Testis (tissue), 2 donors: ENCODE measurements at regions not wholly inside any gene's neighbourhood (a gene's known extent, or its start where the extent isn't known, plus 50 kb on each side); places are given as distances from the start of the nearest gene placed in this dataset.

Experiments used
- DNase-seq: peaks from one replicate; pipeline ENCODE4 v3.0.0-alpha.2; 2019
- H3K27ac ChIP-seq, 2 donors: fragments of 200-600 bp; sonication (generic); one replicate each; pipeline ENCODE4 v1.5.1; 2019
- H3K27me3 ChIP-seq: fragments of 200-600 bp; sonication (generic); one replicate; pipeline ENCODE4 v1.5.1; 2019
- H3K36me3 ChIP-seq: fragments of 200-600 bp; sonication (generic); one replicate; pipeline ENCODE4 v1.5.1; 2017; ENCODE audit warnings: low read depth; ENCODE audit errors: missing control alignments
- H3K4me1 ChIP-seq: fragments of 200-600 bp; sonication (generic); one replicate; pipeline ENCODE4 v1.5.1; 2019
- H3K4me3 ChIP-seq, 2 donors: fragments of 200-600 bp; sonication (generic); one replicate each; pipeline ENCODE4 v1.5.1; 2017 to 2019
- H3K9me3 ChIP-seq: fragments of 200-600 bp; sonication (generic); one replicate; pipeline ENCODE4 v1.5.1; 2017
- CTCF ChIP-seq, 3 experiments: fragments of 450-650 bp in 2 of 3; fragments of 200-600 bp in 1 of 3; sonication (generic) in 1 of 3; IDR thresholded peaks; one replicate each; pipeline ENCODE4 v1.5.1; 2016 to 2019; ENCODE audit warnings: antibody characterized with exemption in 3 of 3, mild to moderate bottlenecking in 2 of 3, moderate library complexity in 1 of 3
- POLR2A ChIP-seq: fragments of 450-650 bp; IDR thresholded peaks from one replicate; pipeline ENCODE4 v1.6.1; 2017; ENCODE audit warnings: antibody characterized with exemption, mild to moderate bottlenecking, moderate library complexity
- WGBS, 2 donors: methylation state at CpG; one replicate each; pipeline ENCODE4 v1.1.5; 2018; 5-methylcytosine and 5-hydroxymethylcytosine counted together
- intact Hi-C: fragments of 100-400 bp; cut with DNase I; formaldehyde crosslinking; loops from one replicate; pipeline ENCODE4 v1.15.1; 2023; ENCODE audit warnings: low total_unique reads

GRCh38 chr15:35305946-35306345 is 220.9 kb upstream of the NANOGP8 start:
- Histone ChIP-seq H3K36me3 (no peaks in the 10 kb centered on the region), H3K4me3 (no peak overlapping the region), H3K27ac (no peak overlapping the region), H3K4me1 (peaks cover 3% of the 10 kb centered on the region), H3K27me3 (no peaks in the 10 kb centered on the region), H3K9me3 (no peaks in the 10 kb centered on the region)
- no peak for TF ChIP-seq POLR2A
- intact Hi-C loops = no loop called here
- no peak for DNase-seq

GRCh38 chr15:35305031-35305550 is 220.0 kb upstream of the NANOGP8 start:
- WGBS, 2 donors = 76 to 82% methylated on average over 2 of the region's 2 CpGs
- H3K27ac ChIP-seq = no peak overlapping the region
- peaks cover 3% of the 10 kb centered on the region for H3K4me1 ChIP-seq
- no peaks in the 10 kb centered on the region for H3K9me3 ChIP-seq
- no peaks in the 10 kb centered on the region for H3K27me3 ChIP-seq
- intact Hi-C loops = no loop called here
- no peak overlapping the region for H3K4me3 ChIP-seq
- no peaks in the 10 kb centered on the region for H3K36me3 ChIP-seq
- TF ChIP-seq POLR2A (no peak), CTCF (IDR thresholded peaks at IDR 0.05) (no peak)
- DNase-seq = no peak

- intact Hi-C loops = no loop called here
- H3K27ac ChIP-seq = no peak overlapping the region
Observed at GRCh38 chr15:35304389-35304788, 219.3 kb upstream of the NANOGP8 start.

GRCh38 chr15:35302334-35302733 is 217.2 kb upstream of the NANOGP8 start:
- no peak overlapping the region for H3K27ac ChIP-seq
- intact Hi-C loops = no loop called here
- peaks cover 3% of the 10 kb centered on the region for H3K4me1 ChIP-seq
- 84 to 91% methylated on average over 1 of the region's 1 CpG for WGBS, 2 donors
- no peaks in the 10 kb centered on the region for H3K36me3 ChIP-seq
- no peaks in the 10 kb centered on the region for H3K27me3 ChIP-seq
- H3K9me3 ChIP-seq = no peaks in the 10 kb centered on the region
- no peak overlapping the region for H3K4me3 ChIP-seq
- DNase-seq = no peak
- TF ChIP-seq POLR2A (no peak), CTCF (IDR thresholded peaks at IDR 0.05) (no peak)

More at GRCh38 chr15:35304389-35304788, 219.3 kb upstream of the NANOGP8 start:
- no peak for DNase-seq
- WGBS, 2 donors = 82 to 89% methylated on average over 2 of the region's 2 CpGs
- H3K4me3 ChIP-seq = no peak overlapping the region
- no peak for TF ChIP-seq CTCF (IDR thresholded peaks at IDR 0.05)
- peaks cover 3% of the 10 kb centered on the region for H3K4me1 ChIP-seq
- no peaks in the 10 kb centered on the region for H3K27me3 ChIP-seq
- H3K36me3 ChIP-seq = no peaks in the 10 kb centered on the region
- H3K9me3 ChIP-seq = no peaks in the 10 kb centered on the region

- no peak overlapping the region for H3K4me3 ChIP-seq
- H3K4me1 ChIP-seq = no peaks in the 10 kb centered on the region
- no peak overlapping the region for H3K27ac ChIP-seq
- WGBS, 2 donors = 87 to 94% methylated on average over 2 of the region's 2 CpGs
- no peaks in the 10 kb centered on the region for H3K27me3 ChIP-seq
- H3K36me3 ChIP-seq = no peaks in the 10 kb centered on the region
- no peak for DNase-seq
- no peaks in the 10 kb centered on the region for H3K9me3 ChIP-seq
- intact Hi-C loops = no loop called here
- no peak for TF ChIP-seq CTCF (IDR thresholded peaks at IDR 0.05)
- no peak for TF ChIP-seq POLR2A
Observed at GRCh38 chr15:35301088-35301487, 216.0 kb upstream of the NANOGP8 start.
